HUDEP-2 (cell line): ENCODE measurements at regions not wholly inside any gene's neighbourhood (a gene's known extent, or its start where the extent isn't known, plus 50 kb on each side); places are given as distances from the start of the nearest gene placed in this dataset.

ENCODE experiments used
- DNase-seq, 76 experiments: peaks; one replicate each; lab custom pipeline; 2025; ENCODE audit not compliant: unreplicated experiment in 76 of 76; lab: John Stamatoyannopoulos, UW

- no peak for DNase-seq
Measured at GRCh38 chr7:155867734-155868400, 55.6 kb upstream of the SHH start.

- no peak for DNase-seq
Measured at GRCh38 chr7:155867280-155867679, 55.0 kb upstream of the SHH start.

- no peak for DNase-seq
Measured at GRCh38 chr7:155865830-155866525, 53.7 kb upstream of the SHH start.

- no peak for DNase-seq
Measured at GRCh38 chr7:155864991-155865690, 52.9 kb upstream of the SHH start.

GRCh38 chr7:155864271-155864985 lies 52.2 kb upstream of the SHH start:
- DNase-seq = no peak

- DNase-seq = no peak
Measured at GRCh38 chr7:155863721-155864151, 51.5 kb upstream of the SHH start.

GRCh38 chr7:155862123-155862892 lies 50.0 kb upstream of the SHH start:
- no peak for DNase-seq
